ENCODE measurements at regions not wholly inside any gene's neighbourhood (a gene's known extent, or its start where the extent isn't known, plus 50 kb on each side); places are given as distances from the start of the nearest gene placed in this dataset.
"Not testable (repeated sequence)": the region's sequence is repeated elsewhere in the genome, so short reads cannot be mapped to it uniquely, and the experiment has no call there.

- Histone ChIP-seq H3K9me3 (ENCODE audit: insufficient read depth, low read depth, low read length) (no peaks in the 10 kb centered on the region), H3K4me3 (ENCODE audit: low read length) (no peak overlapping the region), H3K4me1 (ENCODE audit: insufficient read depth, low read length) (no peaks in the 10 kb centered on the region), H3K27me3 (ENCODE audit: insufficient read depth, low read length) (no peaks in the 10 kb centered on the region), H3K36me3 (ENCODE audit: insufficient read depth, low read depth, low read length) (no peaks in the 10 kb centered on the region), H3K9ac (ENCODE audit: low read depth, low read length) (no peak overlapping the region), H3K27ac (ENCODE audit: low read length) (no peak overlapping the region)
Measured at GRCh38 chr4:173752610-173753230, 222.7 kb upstream of the HAND2 start.

GRCh38 chr4:173748353-173748752 is 218.3 kb upstream of the HAND2 start:
- no peaks in the 10 kb centered on the region for H3K36me3 ChIP-seq (ENCODE audit: insufficient read depth, low read depth, low read length)
- H3K9ac ChIP-seq (ENCODE audit: low read depth, low read length): no peak overlapping the region
- no peak overlapping the region for H3K4me3 ChIP-seq (ENCODE audit: low read length)
- H3K4me1 ChIP-seq (ENCODE audit: insufficient read depth, low read length): no peaks in the 10 kb centered on the region
- H3K27ac ChIP-seq (ENCODE audit: low read length): no peak overlapping the region
- H3K9me3 ChIP-seq (ENCODE audit: insufficient read depth, low read depth, low read length): no peaks in the 10 kb centered on the region
- no peaks in the 10 kb centered on the region for H3K27me3 ChIP-seq (ENCODE audit: insufficient read depth, low read length)

GRCh38 chr4:173747537-173748257 is 217.7 kb upstream of the HAND2 start:
- no peaks in the 10 kb centered on the region for H3K9me3 ChIP-seq (ENCODE audit: insufficient read depth, low read depth, low read length)
- no peaks in the 10 kb centered on the region for H3K36me3 ChIP-seq (ENCODE audit: insufficient read depth, low read depth, low read length)
- no peaks in the 10 kb centered on the region for H3K27me3 ChIP-seq (ENCODE audit: insufficient read depth, low read length)
- no peak overlapping the region for H3K4me3 ChIP-seq (ENCODE audit: low read length)
- no peaks in the 10 kb centered on the region for H3K4me1 ChIP-seq (ENCODE audit: insufficient read depth, low read length)
- no peak overlapping the region for H3K27ac ChIP-seq (ENCODE audit: low read length)
- H3K9ac ChIP-seq (ENCODE audit: low read depth, low read length): no peak overlapping the region

GRCh38 chr4:173746424-173746823 is 216.4 kb upstream of the HAND2 start:
- no peaks in the 10 kb centered on the region for H3K27me3 ChIP-seq (ENCODE audit: insufficient read depth, low read length)
- H3K9me3 ChIP-seq (ENCODE audit: insufficient read depth, low read depth, low read length): no peaks in the 10 kb centered on the region
- no peak overlapping the region for H3K9ac ChIP-seq (ENCODE audit: low read depth, low read length)
- no peaks in the 10 kb centered on the region for H3K4me1 ChIP-seq (ENCODE audit: insufficient read depth, low read length)
- H3K4me3 ChIP-seq (ENCODE audit: low read length): no peak overlapping the region
- H3K36me3 ChIP-seq (ENCODE audit: insufficient read depth, low read depth, low read length): no peaks in the 10 kb centered on the region
- H3K27ac ChIP-seq (ENCODE audit: low read length): no peak overlapping the region

GRCh38 chr4:173745765-173746164 is 215.7 kb upstream of the HAND2 start:
- Histone ChIP-seq H3K4me1 (ENCODE audit: insufficient read depth, low read length) (no peaks in the 10 kb centered on the region), H3K9ac (ENCODE audit: low read depth, low read length) (no peak overlapping the region), H3K27ac (ENCODE audit: low read length) (no peak overlapping the region), H3K36me3 (ENCODE audit: insufficient read depth, low read depth, low read length) (no peaks in the 10 kb centered on the region), H3K4me3 (ENCODE audit: low read length) (no peak overlapping the region), H3K27me3 (ENCODE audit: insufficient read depth, low read length) (no peaks in the 10 kb centered on the region), H3K9me3 (ENCODE audit: insufficient read depth, low read depth, low read length) (no peaks in the 10 kb centered on the region)

- H3K36me3 ChIP-seq (ENCODE audit: insufficient read depth, low read depth, low read length): no peaks in the 10 kb centered on the region
- no peak overlapping the region for H3K27ac ChIP-seq (ENCODE audit: low read length)
- H3K27me3 ChIP-seq (ENCODE audit: insufficient read depth, low read length): no peaks in the 10 kb centered on the region
- H3K4me1 ChIP-seq (ENCODE audit: insufficient read depth, low read length): no peaks in the 10 kb centered on the region
- H3K4me3 ChIP-seq (ENCODE audit: low read length): no peak overlapping the region
- H3K9me3 ChIP-seq (ENCODE audit: insufficient read depth, low read depth, low read length): no peaks in the 10 kb centered on the region
- no peak overlapping the region for H3K9ac ChIP-seq (ENCODE audit: low read depth, low read length)
Measured at GRCh38 chr4:173736840-173737239, 206.8 kb upstream of the HAND2 start.

- Histone ChIP-seq H3K36me3 (ENCODE audit: insufficient read depth, low read depth, low read length) (no peaks in the 10 kb centered on the region), H3K27ac (ENCODE audit: low read length) (no peak overlapping the region), H3K9me3 (ENCODE audit: insufficient read depth, low read depth, low read length) (no peaks in the 10 kb centered on the region), H3K4me3 (ENCODE audit: low read length) (no peak overlapping the region), H3K9ac (ENCODE audit: low read depth, low read length) (no peak overlapping the region), H3K4me1 (ENCODE audit: insufficient read depth, low read length) (no peaks in the 10 kb centered on the region), H3K27me3 (ENCODE audit: insufficient read depth, low read length) (no peaks in the 10 kb centered on the region)
Measured at GRCh38 chr4:173735585-173735984, 205.6 kb upstream of the HAND2 start.

- no peak overlapping the region for H3K9ac ChIP-seq (ENCODE audit: low read depth, low read length)
- no peaks in the 10 kb centered on the region for H3K9me3 ChIP-seq (ENCODE audit: insufficient read depth, low read depth, low read length)
- no peaks in the 10 kb centered on the region for H3K36me3 ChIP-seq (ENCODE audit: insufficient read depth, low read depth, low read length)
- H3K27ac ChIP-seq (ENCODE audit: low read length): no peak overlapping the region
- H3K4me3 ChIP-seq (ENCODE audit: low read length): no peak overlapping the region
- H3K27me3 ChIP-seq (ENCODE audit: insufficient read depth, low read length): no peaks in the 10 kb centered on the region
- H3K4me1 ChIP-seq (ENCODE audit: insufficient read depth, low read length): no peaks in the 10 kb centered on the region
Measured at GRCh38 chr4:173735049-173735448, 205.0 kb upstream of the HAND2 start.

- Histone ChIP-seq H3K27ac (ENCODE audit: low read length) (no peak overlapping the region), H3K4me3 (ENCODE audit: low read length) (no peak overlapping the region), H3K27me3 (ENCODE audit: insufficient read depth, low read length) (no peaks in the 10 kb centered on the region), H3K9ac (ENCODE audit: low read depth, low read length) (no peak overlapping the region), H3K9me3 (ENCODE audit: insufficient read depth, low read depth, low read length) (0 out of 2 replicates have a peak, but pooled peaks cover 4% of the 10 kb centered on the region), H3K4me1 (ENCODE audit: insufficient read depth, low read length) (no peaks in the 10 kb centered on the region), H3K36me3 (ENCODE audit: insufficient read depth, low read depth, low read length) (no peaks in the 10 kb centered on the region)
Measured at GRCh38 chr4:173731257-173731656, 201.2 kb upstream of the HAND2 start.

GRCh38 chr4:173722075-173722474 is 192.0 kb upstream of the HAND2 start:
- no peak overlapping the region for H3K27ac ChIP-seq (ENCODE audit: low read length)
- H3K9ac ChIP-seq (ENCODE audit: low read depth, low read length): no peak overlapping the region
- no peaks in the 10 kb centered on the region for H3K27me3 ChIP-seq (ENCODE audit: insufficient read depth, low read length)
- H3K9me3 ChIP-seq (ENCODE audit: insufficient read depth, low read depth, low read length): no peaks in the 10 kb centered on the region; the same call in 1 of the 2 replicates
- no peaks in the 10 kb centered on the region for H3K4me1 ChIP-seq (ENCODE audit: insufficient read depth, low read length)
- H3K36me3 ChIP-seq (ENCODE audit: insufficient read depth, low read depth, low read length): no peaks in the 10 kb centered on the region
- no peak overlapping the region for H3K4me3 ChIP-seq (ENCODE audit: low read length)

- H3K27me3 ChIP-seq (ENCODE audit: insufficient read depth, low read length); H3K4me3 ChIP-seq (ENCODE audit: low read length); H3K4me1 ChIP-seq (ENCODE audit: insufficient read depth, low read length); H3K9ac ChIP-seq (ENCODE audit: low read depth, low read length); H3K36me3 ChIP-seq (ENCODE audit: insufficient read depth, low read depth, low read length); H3K9me3 ChIP-seq (ENCODE audit: insufficient read depth, low read depth, low read length); H3K27ac ChIP-seq (ENCODE audit: low read length): not testable (repeated sequence)
Measured at GRCh38 chr4:173718504-173718903, 188.5 kb upstream of the HAND2 start.

GRCh38 chr4:173717581-173717980 is 187.6 kb upstream of the HAND2 start:
- Histone ChIP-seq H3K4me1 (ENCODE audit: insufficient read depth, low read length) (no peaks in the 10 kb centered on the region), H3K9me3 (ENCODE audit: insufficient read depth, low read depth, low read length) (no peaks in the 10 kb centered on the region; the same call in 1 of the 2 replicates), H3K9ac (ENCODE audit: low read depth, low read length) (no peak overlapping the region), H3K27ac (ENCODE audit: low read length) (no peak overlapping the region), H3K27me3 (ENCODE audit: insufficient read depth, low read length) (no peaks in the 10 kb centered on the region), H3K36me3 (ENCODE audit: insufficient read depth, low read depth, low read length) (no peaks in the 10 kb centered on the region), H3K4me3 (ENCODE audit: low read length) (no peak overlapping the region)
